Heart right ventricle (tissue), 16 donors: ENCODE measurements at regions not wholly inside any gene's neighbourhood (a gene's known extent, or its start where the extent isn't known, plus 50 kb on each side); places are given as distances from the start of the nearest gene placed in this dataset.
A peak's percentile ranks its signal among the peaks of the same experiment; 100 is the strongest.
"Not testable (repeated sequence)": the region's sequence is repeated elsewhere in the genome, so short reads cannot be mapped to it uniquely, and the experiment has no call there.

Experiments used
- ATAC-seq, 8 donors: fragments of 200-7000 bp; cut with Tn5 transposase; one replicate each; pipeline ENCODE4 v1.9.1; 2020; ENCODE audit warnings: mild to moderate bottlenecking in 8 of 8, moderate library complexity in 8 of 8, moderate number of reproducible peaks in 1 of 8
- DNase-seq, 2 donors: peaks; one replicate each; pipeline ENCODE4 v3.0.0-alpha.2; 2020
- H3K27ac ChIP-seq, 10 donors: fragments of 200-600 bp; sonication (generic) in 2 of 10; one replicate each; pipeline versions ENCODE4 v1.5.0 to v1.8.0; 2020 to 2022; ENCODE audit warnings: mild to moderate bottlenecking in 3 of 10
- H3K27me3 ChIP-seq, 7 donors: fragments of 200-600 bp; one replicate each; pipeline ENCODE4 v1.8.0; 2021 to 2022; ENCODE audit warnings: mild to moderate bottlenecking in 2 of 7
- H3K36me3 ChIP-seq, 9 donors: fragments of 200-600 bp; sonication (generic) in 1 of 9; one replicate each; pipeline versions ENCODE4 v1.5.0 to v1.8.0; 2020 to 2022; ENCODE audit warnings: mild to moderate bottlenecking in 2 of 9
- H3K4me1 ChIP-seq, 9 donors: fragments of 200-600 bp; sonication (generic) in 1 of 9; one replicate each; pipeline versions ENCODE4 v1.5.0 to v1.8.0; 2020 to 2022; ENCODE audit warnings: mild to moderate bottlenecking in 4 of 9
- H3K4me3 ChIP-seq, 10 donors: fragments of 200-600 bp; sonication (generic) in 2 of 10; one replicate each; pipeline versions ENCODE4 v1.5.0 to v1.8.0; 2020 to 2022; ENCODE audit warnings: mild to moderate bottlenecking in 7 of 10, moderate library complexity in 2 of 10
- H3K9me3 ChIP-seq, 11 donors: fragments of 200-600 bp in 10 of 11; sonication (generic) in 2 of 11; one replicate each; pipeline versions ENCODE4 v1.5.0 to v1.8.0; 2013 to 2022; ENCODE audit warnings: mild to moderate bottlenecking in 2 of 11, control low read depth in 1 of 11, moderate library complexity in 1 of 11
- WGBS, 2 donors: extraction: QIAGEN DNeasy Blood & Tissue Kit; methylation state at CpG; one replicate each; pipeline ENCODE4 v1.1.7; 2013; ENCODE audit warnings: inconsistent platforms in 1 of 2; 5-methylcytosine and 5-hydroxymethylcytosine counted together
- intact Hi-C, 10 donors: fragments of 100-400 bp; cut with DNase I; formaldehyde crosslinking; loops; one replicate each; pipeline versions ENCODE4 v1.11.1 to v1.14.2; 2022
- TF ChIP-seq, protein P1 (sequence below), 9 donors: fragments of 200-600 bp; sonication (generic) in 2 of 9; IDR thresholded peaks; one replicate each; pipeline versions ENCODE4 v1.5.0 to v1.8.0; 2021 to 2022; ENCODE audit warnings: antibody characterized with exemption in 9 of 9, mild to moderate bottlenecking in 5 of 9, moderate library complexity in 1 of 9
- donor health status: Arrhythmogenic right ventricular cardiomyopathy.
- donor health status: ischemic (EF 13 %, LVEDD 7.1; RV severe dilation, severe dysfunction).
- donor health status: healthy with polysubstance abuse.
- donor health status: DM: no; HTN: yes; CAD: no.
- donor health status: DM: no; HTN: no; CAD: no.
- donor health status: ischemic (EF 25% LVEDD 6.9; RV normal size, moderate dysfunction).
- donor health status: ischemic (EF 25% LVEDD 5.7; RV mildly dilated, moderate dysfunction).
- donor health status: healthy.
- donor health status: DM: yes; HTN: yes; CAD: no.
- donor health status: Ischemic cardiomyopathy.
- donor health status: ischemic (EF 35%, LVEDD 5.7; RV mildly dilated, moderate dysfunction).
- donor health status: nonischemic (EF 11% LVEDD 7.7; RV severe dilation, severe dysfunction).
- donor health status: DM: yes; HTN: yes; CAD: no.
- donor health status: PGD.
- donor health status: ischemic (EF 29% LVEDD 5.4; RV normal size, mild dysfunction).
- donor health status: nonischemic (EF 23%, LVEDD 6.1; RV moderate dilation, normal function).

DNA sequence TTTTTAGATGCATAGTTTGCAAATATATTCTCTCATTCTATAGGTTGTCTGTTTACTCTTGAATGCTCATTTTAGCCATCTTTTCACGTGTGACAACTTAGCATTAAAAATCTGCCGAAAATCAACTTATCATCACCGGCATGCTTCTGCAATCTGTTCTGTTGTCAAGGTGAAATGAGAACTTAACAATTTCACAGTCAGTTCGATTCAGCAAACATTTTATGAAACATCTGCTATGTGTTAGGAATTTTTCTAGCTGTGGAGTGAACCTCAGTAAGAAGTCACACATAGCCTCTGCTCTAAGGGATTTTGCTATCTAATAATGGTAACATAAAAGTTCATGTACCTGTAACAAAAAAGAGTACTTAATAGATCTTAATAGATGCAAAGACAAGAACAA, 256.1 kb downstream of the ZWINT start:
- WGBS, 2 donors = 73 to 79% methylated on average over 4 of the region's 4 CpGs
- no peaks in the 10 kb centered on the region for H3K27me3 ChIP-seq
- H3K9me3 ChIP-seq = no peaks in the 10 kb centered on the region
- DNase-seq (no peak), ATAC-seq (no peak)
- H3K27ac ChIP-seq = no peak overlapping the region
- H3K4me3 ChIP-seq = no peak overlapping the region
- intact Hi-C loops = no loop called here
- TF ChIP-seq, protein P1, sequence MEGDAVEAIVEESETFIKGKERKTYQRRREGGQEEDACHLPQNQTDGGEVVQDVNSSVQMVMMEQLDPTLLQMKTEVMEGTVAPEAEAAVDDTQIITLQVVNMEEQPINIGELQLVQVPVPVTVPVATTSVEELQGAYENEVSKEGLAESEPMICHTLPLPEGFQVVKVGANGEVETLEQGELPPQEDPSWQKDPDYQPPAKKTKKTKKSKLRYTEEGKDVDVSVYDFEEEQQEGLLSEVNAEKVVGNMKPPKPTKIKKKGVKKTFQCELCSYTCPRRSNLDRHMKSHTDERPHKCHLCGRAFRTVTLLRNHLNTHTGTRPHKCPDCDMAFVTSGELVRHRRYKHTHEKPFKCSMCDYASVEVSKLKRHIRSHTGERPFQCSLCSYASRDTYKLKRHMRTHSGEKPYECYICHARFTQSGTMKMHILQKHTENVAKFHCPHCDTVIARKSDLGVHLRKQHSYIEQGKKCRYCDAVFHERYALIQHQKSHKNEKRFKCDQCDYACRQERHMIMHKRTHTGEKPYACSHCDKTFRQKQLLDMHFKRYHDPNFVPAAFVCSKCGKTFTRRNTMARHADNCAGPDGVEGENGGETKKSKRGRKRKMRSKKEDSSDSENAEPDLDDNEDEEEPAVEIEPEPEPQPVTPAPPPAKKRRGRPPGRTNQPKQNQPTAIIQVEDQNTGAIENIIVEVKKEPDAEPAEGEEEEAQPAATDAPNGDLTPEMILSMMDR (IDR thresholded peaks at IDR 0.05) = no peak
- no peaks in the 10 kb centered on the region for H3K4me1 ChIP-seq
- no peaks in the 10 kb centered on the region for H3K36me3 ChIP-seq

DNA sequence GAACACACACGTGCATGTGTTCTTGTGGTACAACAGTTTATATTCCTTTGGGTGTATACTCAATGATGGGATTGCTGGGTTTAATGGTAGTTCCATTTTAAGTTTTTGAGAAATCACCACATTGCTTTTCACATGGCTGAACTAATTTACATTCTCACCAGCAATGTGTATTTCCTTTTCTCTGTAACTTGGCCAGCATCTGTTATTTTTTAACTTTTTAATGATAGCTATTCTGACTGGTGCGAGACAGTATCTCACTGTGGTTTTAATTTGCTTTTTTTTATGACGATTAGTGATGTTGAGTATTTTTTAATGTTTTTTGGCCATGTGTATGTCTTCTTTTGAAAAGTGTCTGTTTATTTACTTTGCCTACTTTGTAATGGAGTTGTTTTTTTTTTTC, 256.6 kb downstream of the ZWINT start:
- ATAC-seq (no peak), DNase-seq (no peak)
- Histone ChIP-seq H3K27ac (no peak overlapping the region), H3K4me1 (no peaks in the 10 kb centered on the region), H3K9me3 (no peaks in the 10 kb centered on the region), H3K27me3 (no peaks in the 10 kb centered on the region), H3K36me3 (no peaks in the 10 kb centered on the region), H3K4me3 (no peak overlapping the region)
- intact Hi-C loops = no loop called here
- WGBS, 2 donors = 65 to 81% methylated on average over 3 of the region's 3 CpGs
- TF ChIP-seq, protein P1 (IDR thresholded peaks at IDR 0.05) = no peak

DNA sequence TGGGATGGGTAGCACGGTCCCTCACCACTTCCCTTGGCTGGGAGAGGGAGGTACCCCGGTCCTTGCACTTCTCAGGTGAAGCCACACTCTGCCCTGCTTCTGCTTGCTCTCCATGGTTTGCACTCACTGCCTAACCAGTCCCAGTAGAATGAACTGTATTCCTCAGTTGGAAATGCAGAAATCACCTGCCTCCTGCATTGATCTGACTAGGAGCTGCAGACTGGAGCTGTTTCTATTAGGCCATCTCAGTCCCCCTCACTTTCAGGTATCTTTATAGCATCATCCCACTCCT, 264.9 kb downstream of the ZWINT start:
- no peak overlapping the region for H3K27ac ChIP-seq
- peaks cover 0 to 14% (median 0%) of the 10 kb centered on the region in 11 donors for H3K9me3 ChIP-seq
- H3K36me3 ChIP-seq = no peaks in the 10 kb centered on the region
- intact Hi-C loops = no loop called here
- H3K27me3 ChIP-seq = no peaks in the 10 kb centered on the region
- DNase-seq = no peak
- no peak overlapping the region for H3K4me3 ChIP-seq
- WGBS, 2 donors = 55 to 85% methylated on average over 2 of the region's 2 CpGs
- TF ChIP-seq, protein P1 (IDR thresholded peaks at IDR 0.05) = no peak
- H3K4me1 ChIP-seq = no peaks in the 10 kb centered on the region
- ATAC-seq = peak in 1 of 8 donors; percentile 16

- Histone ChIP-seq H3K36me3 (no peaks in the 10 kb centered on the region), H3K9me3 (peaks cover 0 to 19% (median 3%) of the 10 kb centered on the region in 11 donors), H3K4me3 (no peak overlapping the region), H3K27me3 (no peaks in the 10 kb centered on the region), H3K27ac (no peak overlapping the region), H3K4me1 (no peaks in the 10 kb centered on the region)
- DNase-seq = no peak
- TF ChIP-seq, protein P1 (IDR thresholded peaks at IDR 0.05) = no peak
- ATAC-seq = no peak
- intact Hi-C loops = no loop called here
- WGBS, 2 donors = 45 to 53% methylated on average over 16 of the region's 16 CpGs
Measured at GRCh38 chr10:56095506-56096225, 265.4 kb downstream of the ZWINT start.

DNA sequence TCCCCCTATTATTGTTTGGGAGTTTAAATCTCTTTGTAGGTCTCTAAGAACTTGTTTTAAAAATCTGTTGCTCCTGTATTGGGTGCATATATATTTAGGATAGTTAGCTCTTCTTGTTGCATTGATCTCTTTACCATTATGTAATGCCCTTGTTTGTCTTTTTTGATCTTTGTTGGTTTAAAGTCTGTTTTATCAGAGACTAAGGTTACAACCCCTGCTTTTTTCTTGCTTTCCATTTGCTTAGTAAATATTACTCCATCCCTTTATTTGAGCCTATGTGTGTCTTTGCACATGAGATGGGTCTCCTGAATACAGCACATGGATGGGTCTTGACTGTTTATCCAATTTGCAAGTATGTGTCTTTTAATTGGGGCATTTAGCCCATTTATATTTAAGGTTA, 267.4 kb downstream of the ZWINT start:
- not testable (repeated sequence) for ATAC-seq, DNase-seq

More for the DNA sequence above, 267.4 kb downstream of the ZWINT start:
- intact Hi-C loops, H3K4me1 ChIP-seq, H3K36me3 ChIP-seq, H3K27me3 ChIP-seq, H3K27ac ChIP-seq, H3K4me3 ChIP-seq: not testable (repeated sequence)
- peaks cover 0 to 39% (median 5%) of the 10 kb centered on the region in 11 donors for H3K9me3 ChIP-seq
